GM12872 (cell line): ENCODE measurements at regions not wholly inside any gene's neighbourhood (a gene's known extent, or its start where the extent isn't known, plus 50 kb on each side); places are given as distances from the start of the nearest gene placed in this dataset.

ENCODE experiments used
- CTCF ChIP-seq: IDR thresholded peaks from 3 replicates; pipeline ENCODE4 v1.5.1; 2011; ENCODE audit warnings: low read depth, mild to moderate bottlenecking, low read length, moderate library complexity; ENCODE audit not compliant: insufficient read depth

DNA sequence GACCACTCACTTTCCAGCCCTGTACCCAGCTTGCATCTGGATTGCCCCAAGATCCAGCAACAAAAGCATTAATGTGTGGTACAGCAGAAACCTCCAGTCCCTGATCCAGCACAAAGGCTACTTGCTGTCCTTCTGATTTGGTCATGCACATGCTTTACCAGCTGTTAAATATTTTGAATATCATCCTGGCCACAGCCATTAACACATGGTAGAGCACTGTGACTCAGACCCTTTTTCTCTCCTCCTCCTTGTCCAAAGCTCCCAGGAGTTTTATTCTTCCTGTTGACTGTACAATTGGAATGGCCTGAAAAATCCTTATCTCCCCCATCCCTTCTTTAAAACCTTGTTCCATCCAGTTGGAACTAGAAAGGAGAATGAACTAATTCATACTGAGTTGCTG lies 419.7 kb upstream of the TNP1 start:
- TF ChIP-seq CTCF = no peak

GRCh38 chr2:217279140-217279539 lies 419.3 kb upstream of the TNP1 start:
- TF ChIP-seq CTCF = no peak

- no peak for TF ChIP-seq CTCF
These were observed 418.0 kb upstream of the TNP1 start for GRCh38 chr2:217277646-217278398.

DNA sequence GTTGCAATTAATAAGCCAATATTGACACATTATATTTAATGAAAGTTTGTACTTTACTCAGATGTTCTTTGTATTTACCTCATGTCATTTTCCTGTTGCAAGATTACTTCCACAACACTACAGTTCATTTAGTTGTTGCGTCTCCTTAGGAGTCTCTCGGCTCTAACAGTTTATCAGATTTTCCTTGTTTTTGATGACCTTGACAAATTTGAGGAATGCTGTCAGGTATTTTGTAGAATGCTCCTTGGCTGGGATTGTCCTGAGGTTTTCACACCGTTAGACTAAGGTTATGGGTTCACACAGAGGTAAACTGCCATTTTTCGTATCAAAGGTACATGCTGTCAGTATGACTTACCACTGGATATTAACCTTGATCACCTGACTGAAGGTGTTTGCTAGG lies 416.6 kb upstream of the TNP1 start:
- TF ChIP-seq CTCF = no peak

- TF ChIP-seq CTCF = no peak
These were observed 415.2 kb upstream of the TNP1 start for GRCh38 chr2:217275091-217275490.

GRCh38 chr2:217274578-217274977 lies 414.7 kb upstream of the TNP1 start:
- no peak for TF ChIP-seq CTCF

DNA sequence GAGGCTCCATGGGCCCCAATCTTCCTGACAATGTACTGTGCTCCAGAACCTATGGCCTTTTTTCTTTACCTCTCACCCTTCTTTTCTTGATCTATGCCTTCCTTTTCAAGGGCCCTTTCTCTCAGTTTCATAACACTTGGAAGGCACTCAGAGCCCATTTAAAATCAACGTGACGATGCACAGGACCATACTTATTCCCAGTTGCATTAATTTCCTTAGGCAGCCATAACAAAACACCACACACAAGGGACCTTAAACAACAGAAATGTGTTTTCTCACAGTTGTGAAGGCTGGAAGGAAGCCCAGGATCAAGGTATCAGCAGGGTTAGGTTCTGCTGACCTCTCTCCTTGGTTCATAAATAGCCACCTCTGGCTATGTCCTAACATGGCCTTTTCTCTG lies 414.0 kb upstream of the TNP1 start:
- TF ChIP-seq CTCF = no peak
